Thyroid gland (tissue), 4 donors: ENCODE measurements at regions not wholly inside any gene's neighbourhood (a gene's known extent, or its start where the extent isn't known, plus 50 kb on each side); places are given as distances from the start of the nearest gene placed in this dataset.
"Not testable (repeated sequence)": the region's sequence is repeated elsewhere in the genome, so short reads cannot be mapped to it uniquely, and the experiment has no call there.

ENCODE experiments used
- CTCF ChIP-seq, 6 experiments: fragments of 200-600 bp in 3 of 6; fragments of 450-650 bp in 3 of 6; sonication (generic) in 3 of 6; IDR thresholded peaks; one replicate each; pipeline ENCODE4 v1.5.1; 2016 to 2019; ENCODE audit warnings: antibody characterized with exemption in 6 of 6, mild to moderate bottlenecking in 2 of 6, inconsistent platforms in 1 of 6, moderate library complexity in 1 of 6
- POLR2A ChIP-seq, 2 donors: fragments of 450-650 bp; IDR thresholded peaks; one replicate each; pipeline ENCODE4 v1.6.1; 2017; ENCODE audit warnings: antibody characterized with exemption in 2 of 2, mild to moderate bottlenecking in 2 of 2, moderate library complexity in 1 of 2

GRCh38 chr2:156223328-156223727 is 109.2 kb downstream of the NR4A2 start:
- TF ChIP-seq POLR2A, CTCF (IDR thresholded peaks at IDR 0.05): not testable (repeated sequence)
